GM06990 (cell line): ENCODE measurements at regions not wholly inside any gene's neighbourhood (a gene's known extent, or its start where the extent isn't known, plus 50 kb on each side); places are given as distances from the start of the nearest gene placed in this dataset.

Experiments
- DNase-seq: peaks from one replicate; pipeline ENCODE4 v3.0.0-alpha.2; 2011; ENCODE audit not compliant: insufficient read length; ENCODE audit errors: extremely low read depth
- H3K27me3 ChIP-seq: replicated peaks from 2 replicates; pipeline ENCODE4 v1.6.0; 2011; ENCODE audit warnings: low read length; ENCODE audit not compliant: control insufficient read depth, insufficient read depth
- H3K36me3 ChIP-seq: 2 replicates; pipeline ENCODE4 v1.5.1; 2011; ENCODE audit warnings: low read length; ENCODE audit not compliant: control insufficient read depth, insufficient read depth
- H3K4me3 ChIP-seq: replicated peaks from 2 replicates; pipeline ENCODE4 v1.5.1; 2011; ENCODE audit warnings: low read depth, mild to moderate bottlenecking, control low read depth, low read length
- CTCF ChIP-seq: IDR thresholded peaks from 2 replicates; pipeline ENCODE4 v1.5.1; 2011; ENCODE audit warnings: low read length, control low read depth, mild to moderate bottlenecking, inconsistent platforms; ENCODE audit not compliant: insufficient read depth, poor library complexity, severe bottlenecking

DNA sequence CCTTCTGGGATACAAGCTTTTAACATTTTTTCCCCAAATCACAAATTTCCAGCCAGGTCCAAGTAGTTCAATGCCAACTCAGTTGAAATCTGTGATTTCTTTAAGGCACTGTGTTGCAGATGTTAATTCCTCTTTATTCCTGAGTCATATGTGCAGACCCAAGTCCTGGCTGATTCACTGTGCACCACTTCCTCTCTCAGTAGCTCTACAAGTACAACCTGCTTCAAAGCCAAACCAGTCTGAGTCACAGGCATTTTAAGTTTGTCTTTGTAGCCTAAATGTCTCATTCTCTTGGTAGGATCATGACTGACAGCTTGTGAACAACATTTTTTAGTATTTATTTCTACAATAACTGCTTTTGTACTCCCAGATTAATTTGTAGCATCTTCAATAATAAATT, 165.6 kb upstream of the S100G start:
- Histone ChIP-seq H3K4me3 (no peak overlapping the region), H3K27me3 (no peaks in the 10 kb centered on the region), H3K36me3 (no peaks in the 10 kb centered on the region)
- no peak for TF ChIP-seq CTCF
- DNase-seq: no peak

DNA sequence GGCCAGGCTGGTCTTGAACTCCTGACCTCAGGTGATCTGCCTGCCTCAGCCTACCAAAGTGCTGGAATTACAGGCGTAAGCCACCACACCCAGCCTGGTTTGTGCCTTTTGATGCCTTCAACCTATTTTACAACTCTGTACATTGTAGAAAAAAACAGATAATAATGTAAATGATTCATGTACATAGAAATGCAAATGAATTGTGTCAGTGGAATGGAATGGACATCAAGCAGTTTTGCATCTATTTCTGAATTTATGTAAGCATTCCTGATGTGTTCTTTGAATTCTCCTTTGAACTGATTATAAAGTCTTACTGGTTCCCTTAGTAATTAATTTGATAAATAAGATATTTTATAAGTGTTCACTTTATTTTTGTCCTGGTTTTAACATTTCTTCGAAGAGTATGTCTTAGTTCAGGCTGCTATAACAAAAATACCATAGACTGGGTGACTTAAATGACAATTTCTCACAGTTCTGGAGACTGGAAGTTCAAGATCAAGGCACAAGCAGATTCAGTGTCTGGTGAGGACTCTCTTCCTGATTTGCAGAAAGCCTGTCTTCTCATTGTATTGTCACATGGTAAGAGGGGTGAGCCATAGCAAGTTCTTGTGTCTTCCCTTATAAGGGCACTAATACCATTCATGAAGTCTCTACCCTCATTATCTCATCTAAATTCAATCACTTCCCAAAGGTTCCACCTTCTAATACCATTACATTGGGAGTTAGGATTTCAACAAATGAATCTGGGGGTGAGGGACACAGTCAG, 162.2 kb upstream of the S100G start:
- no peaks in the 10 kb centered on the region for H3K36me3 ChIP-seq
- H3K4me3 ChIP-seq: no peak overlapping the region
- no peaks in the 10 kb centered on the region for H3K27me3 ChIP-seq
- no peak for DNase-seq
- TF ChIP-seq CTCF: no peak

GRCh38 chrX:16488959-16489358, 161.0 kb upstream of the S100G start:
- no peak for TF ChIP-seq CTCF
- H3K27me3 ChIP-seq: no peaks in the 10 kb centered on the region
- no peak overlapping the region for H3K4me3 ChIP-seq
- no peaks in the 10 kb centered on the region for H3K36me3 ChIP-seq
- no peak for DNase-seq

DNA sequence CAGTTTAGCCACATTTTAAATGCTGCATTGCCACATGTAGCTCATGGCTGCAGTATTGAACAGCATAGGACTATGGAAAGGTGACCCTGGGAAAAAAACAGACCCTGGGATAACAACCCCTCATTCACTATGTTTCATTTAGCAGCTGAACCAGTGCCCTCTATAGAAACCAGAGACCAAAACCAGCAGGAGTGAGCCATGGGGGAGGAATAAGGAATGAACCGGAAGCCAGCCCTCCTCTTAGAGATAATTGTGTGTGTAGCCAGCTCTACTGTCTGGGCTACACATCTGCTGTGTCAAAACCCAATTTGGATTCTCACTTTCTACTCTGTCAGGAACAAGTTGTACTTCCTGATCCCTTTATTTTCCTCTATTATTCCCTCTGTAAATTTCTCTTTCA, 158.5 kb upstream of the S100G start:
- TF ChIP-seq CTCF: no peak
- Histone ChIP-seq H3K36me3 (no peaks in the 10 kb centered on the region), H3K4me3 (no peak overlapping the region), H3K27me3 (no peaks in the 10 kb centered on the region)
- no peak for DNase-seq

GRCh38 chrX:16496175-16496574, 153.8 kb upstream of the S100G start:
- no peak for DNase-seq
- TF ChIP-seq CTCF: no peak
- no peaks in the 10 kb centered on the region for H3K27me3 ChIP-seq
- H3K36me3 ChIP-seq: no peaks in the 10 kb centered on the region
- H3K4me3 ChIP-seq: no peak overlapping the region
